LNCaP clone FGC (cell line): ENCODE measurements at regions not wholly inside any gene's neighbourhood (a gene's known extent, or its start where the extent isn't known, plus 50 kb on each side); places are given as distances from the start of the nearest gene placed in this dataset.
"Not testable (repeated sequence)": the region's sequence is repeated elsewhere in the genome, so short reads cannot be mapped to it uniquely, and the experiment has no call there.

Experiments
- DNase-seq: peaks from one replicate; pipeline ENCODE4 v3.0.0-alpha.2; 2011; ENCODE audit warnings: low read depth
- H3K4me3 ChIP-seq: 2 replicates; pipeline ENCODE4 v1.5.1; 2011; ENCODE audit warnings: mild to moderate bottlenecking, low read depth, low read length, control low read depth
- TF ChIP-seq, protein P1 (sequence below): IDR thresholded peaks from 2 replicates; pipeline ENCODE4 v1.5.1; 2012; ENCODE audit warnings: mild to moderate bottlenecking; ENCODE audit not compliant: control insufficient read depth, insufficient read depth; ENCODE audit errors: extremely low read depth

DNA sequence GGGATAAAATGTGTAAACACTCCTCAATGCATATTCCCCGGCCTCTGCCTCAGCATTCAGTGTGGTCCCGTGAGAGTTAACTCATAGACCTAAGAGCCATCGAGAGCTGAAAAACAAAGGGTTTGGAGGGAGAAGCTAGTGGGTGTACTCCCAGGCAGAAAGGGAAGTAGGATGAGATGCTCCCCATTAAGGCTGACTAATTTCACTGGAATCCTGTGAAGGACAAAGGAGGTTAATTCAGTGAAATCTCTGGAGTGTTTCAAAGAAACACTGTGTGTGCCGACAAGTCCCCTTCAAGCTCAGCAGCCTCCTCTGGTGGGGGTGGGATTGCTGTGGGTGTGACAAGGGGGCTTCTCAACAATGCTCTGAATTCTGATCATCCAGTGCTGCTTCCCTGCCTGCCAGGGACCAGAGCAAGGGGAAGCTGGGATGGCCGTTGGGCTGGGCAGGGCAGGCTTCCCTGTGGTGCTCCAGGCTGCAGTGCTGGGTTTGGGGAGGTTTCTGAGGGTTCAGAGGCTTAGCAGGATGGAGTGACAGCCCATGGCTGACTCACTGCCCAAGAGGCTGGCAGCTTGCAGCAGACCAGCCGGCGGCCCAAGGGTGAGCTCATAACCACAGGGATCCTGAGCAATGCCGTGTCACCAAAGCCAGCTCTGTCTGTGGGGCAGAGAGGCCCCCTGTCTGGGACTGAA lies 61.4 kb upstream of the BMAL1 start:
- H3K4me3 ChIP-seq, result no peak overlapping the region
- TF ChIP-seq, protein P1, sequence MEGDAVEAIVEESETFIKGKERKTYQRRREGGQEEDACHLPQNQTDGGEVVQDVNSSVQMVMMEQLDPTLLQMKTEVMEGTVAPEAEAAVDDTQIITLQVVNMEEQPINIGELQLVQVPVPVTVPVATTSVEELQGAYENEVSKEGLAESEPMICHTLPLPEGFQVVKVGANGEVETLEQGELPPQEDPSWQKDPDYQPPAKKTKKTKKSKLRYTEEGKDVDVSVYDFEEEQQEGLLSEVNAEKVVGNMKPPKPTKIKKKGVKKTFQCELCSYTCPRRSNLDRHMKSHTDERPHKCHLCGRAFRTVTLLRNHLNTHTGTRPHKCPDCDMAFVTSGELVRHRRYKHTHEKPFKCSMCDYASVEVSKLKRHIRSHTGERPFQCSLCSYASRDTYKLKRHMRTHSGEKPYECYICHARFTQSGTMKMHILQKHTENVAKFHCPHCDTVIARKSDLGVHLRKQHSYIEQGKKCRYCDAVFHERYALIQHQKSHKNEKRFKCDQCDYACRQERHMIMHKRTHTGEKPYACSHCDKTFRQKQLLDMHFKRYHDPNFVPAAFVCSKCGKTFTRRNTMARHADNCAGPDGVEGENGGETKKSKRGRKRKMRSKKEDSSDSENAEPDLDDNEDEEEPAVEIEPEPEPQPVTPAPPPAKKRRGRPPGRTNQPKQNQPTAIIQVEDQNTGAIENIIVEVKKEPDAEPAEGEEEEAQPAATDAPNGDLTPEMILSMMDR, result no peak
- DNase-seq, result no peak

DNA sequence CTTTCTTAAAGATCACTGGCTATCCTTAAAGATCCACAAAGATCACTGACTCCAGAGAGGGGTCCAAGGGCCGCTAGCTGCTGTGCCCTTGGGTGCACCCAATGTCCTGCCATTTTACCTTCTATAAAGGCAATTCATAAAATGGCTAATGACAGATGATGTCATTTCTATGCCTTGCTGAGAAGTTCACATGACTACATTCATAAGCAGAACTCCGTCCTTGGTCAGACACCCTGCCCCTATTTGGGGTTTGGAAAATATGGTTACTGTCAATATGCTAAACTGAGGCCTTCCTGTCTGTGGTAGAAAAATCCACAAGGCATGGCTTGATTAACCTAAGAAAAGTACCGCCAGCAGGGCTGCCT lies 60.9 kb upstream of the BMAL1 start:
- TF ChIP-seq, protein P1, result no peak
- H3K4me3 ChIP-seq, result no peak overlapping the region
- DNase-seq, result no peak

DNA sequence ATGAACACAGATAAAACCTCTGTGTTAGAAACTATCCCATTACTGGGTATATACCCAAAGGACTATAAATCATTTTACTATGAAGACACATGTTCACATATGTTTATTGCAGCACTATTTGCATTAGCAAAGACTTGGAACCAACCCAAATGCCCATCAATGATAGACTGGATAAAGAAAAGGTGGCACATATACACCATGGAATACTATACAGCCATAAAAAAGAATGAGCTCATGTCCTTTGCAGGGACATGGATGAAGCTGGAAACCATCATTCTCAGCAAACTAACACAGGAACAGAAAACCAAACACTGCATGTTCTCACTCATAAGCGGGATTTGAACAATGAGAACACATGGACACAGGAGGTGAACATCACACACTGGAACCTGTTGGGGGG lies 58.9 kb upstream of the BMAL1 start:
- not testable (repeated sequence) for H3K4me3 ChIP-seq, DNase-seq

DNA sequence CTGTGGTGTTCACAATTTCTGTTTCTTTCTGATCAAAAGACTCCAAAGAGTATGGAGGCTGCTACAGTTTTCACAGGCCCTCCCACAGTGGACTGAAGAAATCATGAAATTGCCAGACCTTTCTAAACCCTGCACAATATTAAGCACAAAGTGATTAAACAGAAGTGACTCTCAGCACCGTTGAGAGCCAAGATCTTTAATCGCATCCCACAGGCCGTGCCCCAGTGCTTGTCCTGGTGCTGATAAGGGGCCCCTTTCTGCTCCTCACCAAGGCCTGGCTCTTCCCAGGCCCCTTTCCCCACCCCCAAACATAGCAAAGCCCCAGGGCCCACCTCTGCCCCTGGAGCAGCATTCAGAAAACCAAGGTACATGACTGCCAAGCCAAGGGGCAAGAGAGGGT lies 57.4 kb upstream of the BMAL1 start:
- TF ChIP-seq, protein P1, result no peak
- H3K4me3 ChIP-seq, result no peak overlapping the region
- no peak for DNase-seq

DNA sequence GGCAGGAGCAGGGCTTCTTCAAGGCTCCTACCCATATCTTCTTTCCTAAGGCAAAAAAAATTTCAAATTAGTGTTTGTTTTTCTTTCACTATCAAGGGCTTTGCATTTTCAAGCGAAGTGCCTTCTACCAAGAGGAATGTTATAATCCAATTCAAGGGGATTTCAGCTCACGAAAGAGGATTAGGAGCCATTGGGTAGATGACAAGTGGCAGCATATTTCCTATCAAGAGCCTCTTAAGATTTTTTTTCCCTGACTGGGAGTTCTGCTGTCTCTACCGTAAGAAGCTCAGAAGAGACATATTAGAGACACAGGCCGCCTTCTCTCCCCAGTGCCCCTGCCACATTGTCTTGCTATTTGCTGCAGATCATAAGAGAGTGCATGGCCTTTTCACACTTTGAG lies 55.9 kb upstream of the BMAL1 start:
- H3K4me3 ChIP-seq, result no peak overlapping the region
- TF ChIP-seq, protein P1, result no peak
- DNase-seq, result no peak

DNA sequence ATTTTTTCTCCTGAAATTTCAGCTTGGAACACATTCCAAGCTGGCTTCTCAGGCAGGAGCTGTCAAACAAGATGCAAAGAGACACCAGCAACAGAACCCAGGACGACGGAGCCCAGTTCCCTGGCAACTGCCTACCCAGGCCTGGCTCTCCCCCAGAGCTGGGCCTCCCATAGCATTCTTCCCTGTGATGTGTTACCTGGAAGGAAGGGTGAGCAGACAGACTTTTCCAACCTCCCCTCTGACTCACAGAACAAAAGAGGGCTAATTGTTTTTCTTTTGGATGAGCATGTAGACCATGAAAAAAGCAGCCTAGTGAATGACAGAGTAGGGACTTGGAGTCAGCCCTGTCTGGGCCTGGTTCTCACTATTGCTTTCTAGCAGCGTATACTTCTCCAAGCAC lies 55.3 kb upstream of the BMAL1 start:
- no peak for DNase-seq
- TF ChIP-seq, protein P1, result no peak
- no peak overlapping the region for H3K4me3 ChIP-seq

DNA sequence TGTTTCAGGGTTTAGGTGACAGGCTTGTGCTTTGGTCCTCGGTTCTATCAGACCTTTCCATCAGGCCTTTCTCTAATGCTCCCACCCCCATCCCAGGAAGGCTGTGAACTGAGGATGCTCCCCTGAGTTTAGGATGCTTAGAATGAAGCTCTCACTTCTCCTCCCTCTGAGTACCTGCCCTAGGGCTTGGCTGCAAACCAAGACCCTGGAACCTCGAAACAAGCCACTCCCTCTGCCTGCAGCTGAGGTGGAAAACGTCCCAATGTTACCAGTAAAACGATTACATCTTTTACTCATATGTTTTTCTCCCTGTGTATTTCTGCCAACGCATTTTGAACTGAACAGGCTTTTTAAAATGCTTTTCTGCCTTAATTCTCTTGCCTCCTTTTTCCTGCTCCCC lies 54.5 kb upstream of the BMAL1 start:
- DNase-seq, result no peak
- TF ChIP-seq, protein P1, result no peak
- H3K4me3 ChIP-seq, result no peak overlapping the region
